SK-N-SH (cell line): ENCODE measurements at regions not wholly inside any gene's neighbourhood (a gene's known extent, or its start where the extent isn't known, plus 50 kb on each side); places are given as distances from the start of the nearest gene placed in this dataset.

Source experiments
- CTCF ChIA-PET: fragments of 300-600, 350-600 bp; formaldehyde crosslinking; extraction: SDS; loops from one replicate; lab custom pipeline; 2021; lab: Yijun Ruan, JAX
- POLR2A ChIA-PET: fragments of 350-600 bp; sonication (Branson Sonifier 250); formaldehyde crosslinking; extraction: SDS; loops from one replicate; lab custom pipeline; 2020; ENCODE audit warnings: antibody characterized with exemption, inconsistent platforms; lab: Yijun Ruan, JAX
- DNase-seq: peaks from one replicate; pipeline ENCODE4 v3.0.0; 2012
- H2AFZ ChIP-seq: fragments of 200-600 bp; sonication (generic); 2 replicates; pipeline ENCODE4 v1.8.1; 2016; ENCODE audit warnings: antibody characterized with exemption, mild to moderate bottlenecking, low read depth
- H3F3A ChIP-seq: fragments of 200-600 bp; sonication (generic); replicated peaks from 2 replicates; pipeline ENCODE3; 2016; ENCODE audit warnings: antibody characterized with exemption, mild to moderate bottlenecking; ENCODE audit not compliant: insufficient read depth
- H3K27ac ChIP-seq, 2 experiments: fragments of 200-500 bp in 1 of 2; fragments of 200-600 bp in 1 of 2; sonication (Bioruptor generic) in 1 of 2; sonication (generic), shearing (Covaris generic) in 1 of 2; 2 replicates each; pipeline versions ENCODE4 v1.5.1 to v1.6.1; 2014 to 2016; ENCODE audit warnings: low read depth in 2 of 2, inconsistent platforms in 1 of 2, low read length in 1 of 2, mild to moderate bottlenecking in 1 of 2, mixed read lengths in 1 of 2
- H3K27me3 ChIP-seq: fragments of 200-600 bp; sonication (generic), shearing (Covaris generic); 2 replicates; pipeline ENCODE4 v1.6.1; 2016; ENCODE audit warnings: mixed run types; ENCODE audit not compliant: insufficient read depth
- H3K36me3 ChIP-seq, 2 experiments: fragments of 200-500 bp in 1 of 2; fragments of 200-600 bp in 1 of 2; sonication (Bioruptor generic) in 1 of 2; sonication (generic) in 1 of 2; replicated peaks in 1 of 2; 2 replicates each; pipeline versions ENCODE3 to v1.5.1; 2014 to 2016; ENCODE audit warnings: low read length in 1 of 2, mild to moderate bottlenecking in 1 of 2; ENCODE audit not compliant: insufficient read depth in 2 of 2, control insufficient read depth in 1 of 2
- H3K4me1 ChIP-seq, 2 experiments: fragments of 200-500 bp in 1 of 2; fragments of 200-600 bp in 1 of 2; sonication (Bioruptor generic) in 1 of 2; sonication (generic), shearing (Covaris generic) in 1 of 2; 2 replicates each; pipeline versions ENCODE4 v1.5.1 to v1.6.1; 2014 to 2016; ENCODE audit warnings: low read depth in 1 of 2, low read length in 1 of 2, mixed run types in 1 of 2; ENCODE audit not compliant: insufficient read depth in 2 of 2, control insufficient read depth in 1 of 2
- H3K4me2 ChIP-seq: fragments of 200-600 bp; sonication (generic), shearing (Covaris generic); 2 replicates; pipeline ENCODE4 v1.6.1; 2017; ENCODE audit warnings: mixed run types
- H3K4me3 ChIP-seq, 2 experiments: fragments of 200-500 bp in 1 of 2; fragments of 200-600 bp in 1 of 2; sonication (Bioruptor generic) in 1 of 2; sonication (generic), shearing (Covaris generic) in 1 of 2; 2 replicates each; pipeline versions ENCODE4 v1.5.1 to v1.8.1; 2014 to 2016; ENCODE audit warnings: low read depth in 2 of 2, inconsistent platforms in 1 of 2, low read length in 1 of 2, mild to moderate bottlenecking in 1 of 2, mixed read lengths in 1 of 2, moderate library complexity in 1 of 2
- H3K79me2 ChIP-seq: fragments of 200-600 bp; sonication (generic); 2 replicates; pipeline ENCODE4 v1.8.1; 2017; ENCODE audit warnings: mild to moderate bottlenecking; ENCODE audit not compliant: insufficient read depth
- H3K9ac ChIP-seq: fragments of 200-600 bp; sonication (generic); 2 replicates; pipeline ENCODE4 v1.6.1; 2017; ENCODE audit warnings: mixed run types
- H3K9me2 ChIP-seq: fragments of 200-600 bp; sonication (generic); 2 replicates; pipeline ENCODE4 v1.6.1; 2017; ENCODE audit warnings: mixed run types
- H3K9me3 ChIP-seq: fragments of 200-600 bp; sonication (generic); 2 replicates; pipeline ENCODE4 v1.6.1; 2017; ENCODE audit warnings: mixed run types, mild to moderate bottlenecking, moderate library complexity
- H4K20me1 ChIP-seq: fragments of 200-600 bp; sonication (generic); 2 replicates; pipeline ENCODE4 v1.6.1; 2017; ENCODE audit warnings: mild to moderate bottlenecking, mixed run types; ENCODE audit not compliant: insufficient read depth
- EP300 ChIP-seq, 2 experiments: IDR thresholded peaks; 2 replicates each; pipeline versions ENCODE4 v1.4.0 to v1.6.1; 2012; ENCODE audit warnings: borderline replicate concordance in 1 of 2, low read depth in 1 of 2, low read length in 1 of 2
- FOXJ3 ChIP-seq: sonication (generic); formaldehyde crosslinking; IDR thresholded peaks from 2 replicates; pipeline ENCODE4 v1.5.1; 2020; ENCODE audit warnings: mild to moderate bottlenecking, missing genetic modification reagents
- GABPA ChIP-seq: IDR thresholded peaks from 2 replicates; pipeline ENCODE4 v1.4.0; 2012; ENCODE audit warnings: low read depth, mild to moderate bottlenecking
- GATA2 ChIP-seq: sonication (generic); formaldehyde crosslinking; IDR thresholded peaks from 2 replicates; pipeline ENCODE4 v1.5.0; 2020; ENCODE audit warnings: mild to moderate bottlenecking, missing genetic modification reagents
- IRF3 ChIP-seq: fragments of 150-350 bp; IDR thresholded peaks from 2 replicates; pipeline ENCODE4 v1.6.1; 2016; ENCODE audit warnings: mild to moderate bottlenecking, low read depth, low read length
- MXI1 ChIP-seq: IDR thresholded peaks from 2 replicates; pipeline ENCODE4 v1.6.1; 2012; ENCODE audit warnings: mild to moderate bottlenecking, low read depth, low read length, improper control_type of control experiment
- PBX3 ChIP-seq: IDR thresholded peaks from 2 replicates; pipeline ENCODE4; 2012
- RAD21 ChIP-seq: IDR thresholded peaks from 2 replicates; pipeline ENCODE4 v1.6.1; 2012; ENCODE audit warnings: mild to moderate bottlenecking, low read length
- REST ChIP-seq: IDR thresholded peaks from 2 replicates; pipeline ENCODE4 v1.6.1; 2012; ENCODE audit warnings: mild to moderate bottlenecking, low read depth, low read length, moderate library complexity
- SMC3 ChIP-seq: IDR thresholded peaks from 2 replicates; pipeline ENCODE4 v1.6.1; 2012; ENCODE audit warnings: low read depth, low read length, improper control_type of control experiment
- TAF1 ChIP-seq: IDR thresholded peaks from 2 replicates; pipeline ENCODE4 v1.6.1; 2012; ENCODE audit warnings: low read depth, mild to moderate bottlenecking, low read length, moderate library complexity, borderline replicate concordance
- TEAD4 ChIP-seq: IDR thresholded peaks from 2 replicates; pipeline ENCODE4 v1.4.0; 2012; ENCODE audit warnings: mild to moderate bottlenecking, borderline replicate concordance; ENCODE audit not compliant: insufficient read depth
- ZBTB33 ChIP-seq: IDR thresholded peaks from 2 replicates; pipeline ENCODE4 v1.4.0; 2012; ENCODE audit warnings: low read depth, borderline replicate concordance
- WGBS: methylation state at CpG from one replicate; pipeline ENCODE4 v1.1.6; 2017; ENCODE audit warnings: low lambda C conversion rate; 5-methylcytosine and 5-hydroxymethylcytosine counted together

GRCh38 chr5:4294878-4295277 lies 699.2 kb downstream of the IRX1 start:
- H3K79me2 ChIP-seq, result no peaks in the 10 kb centered on the region
- no peaks in the 10 kb centered on the region for H3K36me3 ChIP-seq
- H3K9me3 ChIP-seq, result no peaks in the 10 kb centered on the region
- CTCF ChIA-PET, result interaction anchor here (0.8 to 2.2 kb wide), 2 partner anchors 9 to 18 kb away, joined by 3 to 10 read pairs; no protein-coding TSS in a partner anchor
- TF ChIP-seq SMC3, result no peak
- TF ChIP-seq MXI1, result no peak
- TF ChIP-seq IRF3, result no peak
- no peak for TF ChIP-seq PBX3
- no peak for TF ChIP-seq TEAD4
- no peak for TF ChIP-seq EP300 (IDR thresholded peaks at IDR 0.05; ENCODE audit: borderline replicate concordance in 1 of 2, low read depth in 1 of 2, low read length in 1 of 2)
- no peak for TF ChIP-seq TAF1
- TF ChIP-seq REST, result no peak
- TF ChIP-seq FOXJ3 (CRISPR knock-in tag), result no peak
- TF ChIP-seq GABPA, result no peak
- no peak for TF ChIP-seq RAD21
- no peak for TF ChIP-seq ZBTB33
- TF ChIP-seq GATA2 (CRISPR knock-in tag), result no peak
- no peaks in the 10 kb centered on the region for H3K4me1 ChIP-seq
- no peaks in the 10 kb centered on the region for H3K9me2 ChIP-seq
- no peak overlapping the region for H3K4me3 ChIP-seq
- no peak overlapping the region for H3K27ac ChIP-seq
- POLR2A ChIA-PET, result no interaction called here
- no peak overlapping the region for H2AFZ ChIP-seq
- H4K20me1 ChIP-seq, result no peaks in the 10 kb centered on the region
- H3F3A ChIP-seq, result no peaks in the 10 kb centered on the region
- WGBS, result 10% methylated on average over 9 of the region's 9 CpGs
- no peak overlapping the region for H3K9ac ChIP-seq
- H3K4me2 ChIP-seq, result no peak overlapping the region
- DNase-seq, result no peak
- no peaks in the 10 kb centered on the region for H3K27me3 ChIP-seq
